ENCODE measurements at regions not wholly inside any gene's neighbourhood (a gene's known extent, or its start where the extent isn't known, plus 50 kb on each side); places are given as distances from the start of the nearest gene placed in this dataset.

DNA sequence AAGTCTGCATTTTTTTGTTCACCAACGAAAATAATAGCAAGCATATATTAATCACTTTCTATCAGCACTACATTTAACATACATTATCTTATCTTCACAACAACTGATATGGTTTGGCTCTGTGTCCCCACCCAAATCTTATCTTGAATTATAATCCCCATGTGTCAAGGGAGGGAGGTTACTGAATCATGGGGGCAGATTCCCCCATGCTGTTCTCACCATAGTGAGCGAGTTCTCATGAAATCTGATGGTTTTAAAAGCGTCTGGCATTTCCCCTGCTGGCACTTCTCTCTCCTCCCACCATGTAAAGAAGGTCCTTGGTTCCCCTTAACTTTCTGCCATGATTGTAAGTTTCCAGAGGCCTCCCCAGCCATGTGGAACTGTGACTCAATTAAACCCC is 235.7 kb upstream of the RXFP2 start:
- no peak for DNase-seq (ENCODE audit: low read depth, low spot score)
- RAD21 ChIA-PET (ENCODE audit: low non-redundant PET in 1 of 2, low total read pairs in 2 of 2, uncharacterized antibody in 2 of 2, unreplicated experiment in 2 of 2), result no interaction called here
- BruUV-seq (replicated peaks), result no TSS peak
- Histone ChIP-seq H4K20me1 (ENCODE audit: insufficient read depth) (no peaks in the 10 kb centered on the region), H3K36me3 (ENCODE audit: control insufficient read depth in 1 of 2, insufficient read depth in 2 of 2, low read length in 2 of 2) (no peaks in the 10 kb centered on the region), H3K9me3 (ENCODE audit: control insufficient read depth in 1 of 2, insufficient read depth in 1 of 2, low read depth in 1 of 2, low read length in 2 of 2) (no peaks in the 10 kb centered on the region), H2AFZ (ENCODE audit: low read depth, low read length, poor library complexity, severe bottlenecking) (no peak overlapping the region), H3K27ac (ENCODE audit: low read depth, low read length) (no peak overlapping the region), H3K9ac (ENCODE audit: low read length) (no peak overlapping the region), H3K4me3 (replicated peaks in 1 of 2; ENCODE audit: low read depth in 1 of 2, low read length in 2 of 2) (no peak overlapping the region), H3K79me2 (ENCODE audit: insufficient read depth, low read length) (no peaks in the 10 kb centered on the region), H3K9me2 (ENCODE audit: insufficient read depth) (no peaks in the 10 kb centered on the region), H3K4me1 (ENCODE audit: control insufficient read depth in 1 of 2, insufficient read depth in 2 of 2, low read length in 2 of 2) (no peaks in the 10 kb centered on the region), H3K4me2 (ENCODE audit: low read length) (no peak overlapping the region), H3K27me3 (ENCODE audit: insufficient read depth, low read length) (peaks cover 35% of the 10 kb centered on the region)
- ATAC-seq, result no peak
- POLR2A ChIA-PET, result no interaction called here
- CTCF ChIA-PET, result no interaction called here
- no peak for TF ChIP-seq EGR1 (IDR thresholded peaks at IDR 0.05; ENCODE audit: low read depth)
- TF ChIP-seq, protein P1, sequence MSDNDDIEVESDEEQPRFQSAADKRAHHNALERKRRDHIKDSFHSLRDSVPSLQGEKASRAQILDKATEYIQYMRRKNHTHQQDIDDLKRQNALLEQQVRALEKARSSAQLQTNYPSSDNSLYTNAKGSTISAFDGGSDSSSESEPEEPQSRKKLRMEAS (IDR thresholded peaks at IDR 0.05), result no peak
- TF ChIP-seq CEBPB (IDR thresholded peaks at IDR 0.05; ENCODE audit: low read depth), result no peak
- no peak for TF ChIP-seq SIN3A (IDR thresholded peaks at IDR 0.05; ENCODE audit: low read depth)
- TF ChIP-seq POLR2AphosphoS5 (IDR thresholded peaks at IDR 0.05; ENCODE audit: low read depth, low read length), result no peak
- no peak for TF ChIP-seq CBX3 (IDR thresholded peaks at IDR 0.05; ENCODE audit: low read depth)
- TF ChIP-seq EZH2 (IDR thresholded peaks at IDR 0.05), result no peak
- TF ChIP-seq SRF (IDR thresholded peaks at IDR 0.05; ENCODE audit: low read depth), result no peak
- no peak for TF ChIP-seq EZH2phosphoT487 (IDR thresholded peaks at IDR 0.05; ENCODE audit: borderline replicate concordance)
- no peak for TF ChIP-seq RAD21 (IDR thresholded peaks at IDR 0.05; ENCODE audit: low read depth)
- TF ChIP-seq REST (IDR thresholded peaks at IDR 0.05; ENCODE audit: low read depth), result no peak
- no peak for TF ChIP-seq ZNF274 (IDR thresholded peaks at IDR 0.05; ENCODE audit: low read depth, low read length)
- TF ChIP-seq, protein P2, sequence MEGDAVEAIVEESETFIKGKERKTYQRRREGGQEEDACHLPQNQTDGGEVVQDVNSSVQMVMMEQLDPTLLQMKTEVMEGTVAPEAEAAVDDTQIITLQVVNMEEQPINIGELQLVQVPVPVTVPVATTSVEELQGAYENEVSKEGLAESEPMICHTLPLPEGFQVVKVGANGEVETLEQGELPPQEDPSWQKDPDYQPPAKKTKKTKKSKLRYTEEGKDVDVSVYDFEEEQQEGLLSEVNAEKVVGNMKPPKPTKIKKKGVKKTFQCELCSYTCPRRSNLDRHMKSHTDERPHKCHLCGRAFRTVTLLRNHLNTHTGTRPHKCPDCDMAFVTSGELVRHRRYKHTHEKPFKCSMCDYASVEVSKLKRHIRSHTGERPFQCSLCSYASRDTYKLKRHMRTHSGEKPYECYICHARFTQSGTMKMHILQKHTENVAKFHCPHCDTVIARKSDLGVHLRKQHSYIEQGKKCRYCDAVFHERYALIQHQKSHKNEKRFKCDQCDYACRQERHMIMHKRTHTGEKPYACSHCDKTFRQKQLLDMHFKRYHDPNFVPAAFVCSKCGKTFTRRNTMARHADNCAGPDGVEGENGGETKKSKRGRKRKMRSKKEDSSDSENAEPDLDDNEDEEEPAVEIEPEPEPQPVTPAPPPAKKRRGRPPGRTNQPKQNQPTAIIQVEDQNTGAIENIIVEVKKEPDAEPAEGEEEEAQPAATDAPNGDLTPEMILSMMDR (IDR thresholded peaks at IDR 0.05 in 2 of 3, conservative IDR thresholded peaks at IDR 0.05 in 1 of 3; ENCODE audit: borderline replicate concordance in 1 of 3, insufficient read depth in 1 of 3, low read depth in 2 of 3, low read length in 2 of 3), result no peak
- no peak for TF ChIP-seq ZFX (IDR thresholded peaks at IDR 0.05)
- no peak for TF ChIP-seq SP1 (IDR thresholded peaks at IDR 0.05; ENCODE audit: low read depth)
- TF ChIP-seq ATF3 (IDR thresholded peaks at IDR 0.05), result no peak
- no peak for TF ChIP-seq JUND (IDR thresholded peaks at IDR 0.05)
- intact Hi-C loops (cut with micrococcal nuclease), result no loop called here
